Rectal smooth muscle tissue (tissue), 1 donor: ENCODE measurements at regions not wholly inside any gene's neighbourhood (a gene's known extent, or its start where the extent isn't known, plus 50 kb on each side); places are given as distances from the start of the nearest gene placed in this dataset.

Source experiments
- H3K27ac ChIP-seq: one replicate; pipeline ENCODE4 v1.7.0; 2013; ENCODE audit warnings: low read depth, low read length, inconsistent platforms
- H3K27me3 ChIP-seq: one replicate; pipeline ENCODE4 v1.7.0; 2013; ENCODE audit warnings: low read length; ENCODE audit not compliant: control insufficient read depth, insufficient read depth
- H3K36me3 ChIP-seq: one replicate; pipeline ENCODE4 v1.7.0; 2013; ENCODE audit warnings: low read length; ENCODE audit not compliant: control insufficient read depth, insufficient read depth
- H3K4me1 ChIP-seq: one replicate; pipeline ENCODE4 v1.7.0; 2013; ENCODE audit warnings: low read length; ENCODE audit not compliant: control insufficient read depth, insufficient read depth
- H3K4me3 ChIP-seq: one replicate; pipeline ENCODE4 v1.7.0; 2013; ENCODE audit warnings: low read length
- H3K9ac ChIP-seq: one replicate; pipeline ENCODE4 v1.7.0; 2013; ENCODE audit warnings: low read length

GRCh38 chr13:107576430-107576829, 638.9 kb downstream of the LIG4 start:
- H3K4me3 ChIP-seq: no peak overlapping the region
- no peaks in the 10 kb centered on the region for H3K4me1 ChIP-seq
- H3K27ac ChIP-seq: no peak overlapping the region
- H3K27me3 ChIP-seq: no peaks in the 10 kb centered on the region
- H3K36me3 ChIP-seq: no peaks in the 10 kb centered on the region
- no peak overlapping the region for H3K9ac ChIP-seq

GRCh38 chr13:107574517-107575210, 640.7 kb downstream of the LIG4 start:
- H3K9ac ChIP-seq: no peak overlapping the region
- no peak overlapping the region for H3K27ac ChIP-seq
- H3K36me3 ChIP-seq: no peaks in the 10 kb centered on the region
- H3K4me1 ChIP-seq: no peaks in the 10 kb centered on the region
- no peak overlapping the region for H3K4me3 ChIP-seq
- no peaks in the 10 kb centered on the region for H3K27me3 ChIP-seq

GRCh38 chr13:107573184-107573583, 642.2 kb downstream of the LIG4 start:
- no peak overlapping the region for H3K9ac ChIP-seq
- H3K27me3 ChIP-seq: no peaks in the 10 kb centered on the region
- H3K4me1 ChIP-seq: no peaks in the 10 kb centered on the region
- H3K36me3 ChIP-seq: no peaks in the 10 kb centered on the region
- no peak overlapping the region for H3K4me3 ChIP-seq
- no peak overlapping the region for H3K27ac ChIP-seq

GRCh38 chr13:107572156-107572555, 643.2 kb downstream of the LIG4 start:
- Histone ChIP-seq H3K27me3 (no peaks in the 10 kb centered on the region), H3K4me1 (no peaks in the 10 kb centered on the region), H3K9ac (no peak overlapping the region), H3K27ac (no peak overlapping the region), H3K4me3 (no peak overlapping the region), H3K36me3 (no peaks in the 10 kb centered on the region)

- Histone ChIP-seq H3K4me1 (no peaks in the 10 kb centered on the region), H3K27me3 (no peaks in the 10 kb centered on the region), H3K4me3 (no peak overlapping the region), H3K27ac (no peak overlapping the region), H3K36me3 (no peaks in the 10 kb centered on the region), H3K9ac (no peak overlapping the region)
Observed at GRCh38 chr13:107568181-107568580, 647.2 kb downstream of the LIG4 start.

- Histone ChIP-seq H3K27ac (no peak overlapping the region), H3K4me1 (no peaks in the 10 kb centered on the region), H3K4me3 (no peak overlapping the region), H3K36me3 (no peaks in the 10 kb centered on the region), H3K9ac (no peak overlapping the region), H3K27me3 (no peaks in the 10 kb centered on the region)
Observed at GRCh38 chr13:107563099-107563925, 652.0 kb downstream of the LIG4 start.

GRCh38 chr13:107562203-107562602, 653.1 kb downstream of the LIG4 start:
- no peaks in the 10 kb centered on the region for H3K27me3 ChIP-seq
- H3K9ac ChIP-seq: no peak overlapping the region
- H3K4me1 ChIP-seq: no peaks in the 10 kb centered on the region
- no peaks in the 10 kb centered on the region for H3K36me3 ChIP-seq
- no peak overlapping the region for H3K4me3 ChIP-seq
- H3K27ac ChIP-seq: no peak overlapping the region

GRCh38 chr13:107554460-107554859, 660.9 kb downstream of the LIG4 start:
- Histone ChIP-seq H3K9ac (no peak overlapping the region), H3K27ac (no peak overlapping the region), H3K4me3 (no peak overlapping the region), H3K27me3 (no peaks in the 10 kb centered on the region), H3K36me3 (no peaks in the 10 kb centered on the region), H3K4me1 (no peaks in the 10 kb centered on the region)

- no peaks in the 10 kb centered on the region for H3K4me1 ChIP-seq
- no peak overlapping the region for H3K27ac ChIP-seq
- H3K9ac ChIP-seq: no peak overlapping the region
- H3K36me3 ChIP-seq: no peaks in the 10 kb centered on the region
- no peaks in the 10 kb centered on the region for H3K27me3 ChIP-seq
- H3K4me3 ChIP-seq: no peak overlapping the region
Observed at GRCh38 chr13:107553838-107554237, 661.5 kb downstream of the LIG4 start.

GRCh38 chr13:107551521-107551920, 663.8 kb downstream of the LIG4 start:
- no peaks in the 10 kb centered on the region for H3K27me3 ChIP-seq
- H3K27ac ChIP-seq: no peak overlapping the region
- H3K4me3 ChIP-seq: no peak overlapping the region
- no peaks in the 10 kb centered on the region for H3K36me3 ChIP-seq
- H3K9ac ChIP-seq: no peak overlapping the region
- no peaks in the 10 kb centered on the region for H3K4me1 ChIP-seq

GRCh38 chr13:107548338-107548737, 667.0 kb downstream of the LIG4 start:
- Histone ChIP-seq H3K36me3 (no peaks in the 10 kb centered on the region), H3K27me3 (no peaks in the 10 kb centered on the region), H3K9ac (no peak overlapping the region), H3K27ac (no peak overlapping the region), H3K4me3 (no peak overlapping the region), H3K4me1 (no peaks in the 10 kb centered on the region)

GRCh38 chr13:107545946-107546502, 669.3 kb downstream of the LIG4 start:
- no peak overlapping the region for H3K4me3 ChIP-seq
- no peak overlapping the region for H3K9ac ChIP-seq
- H3K36me3 ChIP-seq: no peaks in the 10 kb centered on the region
- no peaks in the 10 kb centered on the region for H3K27me3 ChIP-seq
- H3K4me1 ChIP-seq: no peaks in the 10 kb centered on the region
- H3K27ac ChIP-seq: no peak overlapping the region
